Mesodermal cell (in vitro differentiated cells): ENCODE measurements at regions not wholly inside any gene's neighbourhood (a gene's known extent, or its start where the extent isn't known, plus 50 kb on each side); places are given as distances from the start of the nearest gene placed in this dataset.
"Not testable (repeated sequence)": the region's sequence is repeated elsewhere in the genome, so short reads cannot be mapped to it uniquely, and the experiment has no call there.

Experiments
- H3K27ac ChIP-seq: 2 replicates; pipeline ENCODE4 v1.7.0; 2013; ENCODE audit warnings: mild to moderate bottlenecking, low read depth, low read length, moderate library complexity; ENCODE audit not compliant: severe bottlenecking
- H3K36me3 ChIP-seq: 2 replicates; pipeline ENCODE4 v1.7.1; 2013; ENCODE audit warnings: mild to moderate bottlenecking, low read length, moderate library complexity; ENCODE audit not compliant: control insufficient read depth, insufficient read depth
- H3K4me1 ChIP-seq: one replicate; pipeline ENCODE4 v1.7.1; 2013; ENCODE audit warnings: mild to moderate bottlenecking, low read length; ENCODE audit not compliant: insufficient read depth, control insufficient read depth, poor library complexity, severe bottlenecking
- H3K4me3 ChIP-seq: 2 replicates; pipeline ENCODE4 v1.7.0; 2013; ENCODE audit warnings: low read length, control low read depth, mild to moderate bottlenecking; ENCODE audit not compliant: insufficient read depth, poor library complexity, severe bottlenecking; ENCODE audit errors: extremely low read depth
- H3K9me3 ChIP-seq: 2 replicates; pipeline ENCODE4 v1.7.1; 2013; ENCODE audit warnings: mild to moderate bottlenecking, low read length, moderate library complexity; ENCODE audit not compliant: control insufficient read depth
- WGBS, 2 experiments: methylation state at CpG; one replicate each; pipeline ENCODE4 v1.1.5; 2013; ENCODE audit warnings: missing lambda C conversion rate in 2 of 2; ENCODE audit not compliant: insufficient coverage in 2 of 2; 5-methylcytosine and 5-hydroxymethylcytosine counted together

- H3K4me1 ChIP-seq, result peaks cover 7% of the 10 kb centered on the region
- H3K4me3 ChIP-seq, result no peak overlapping the region
- WGBS, 2 experiments, result 71 to 100% methylated on average over 1 of the region's 1 CpG
Observed at GRCh38 chr6:137286916-137287315, 67.7 kb upstream of the IFNGR1 start.

GRCh38 chr6:137286368-137286767, 67.2 kb upstream of the IFNGR1 start:
- no peak overlapping the region for H3K27ac ChIP-seq
- WGBS, 2 experiments, result 100% methylated on average over 1 of the region's 1 CpG

More at GRCh38 chr6:137286916-137287315, 67.7 kb upstream of the IFNGR1 start:
- Histone ChIP-seq H3K9me3 (no peaks in the 10 kb centered on the region), H3K36me3 (no peaks in the 10 kb centered on the region), H3K27ac (no peak overlapping the region)

GRCh38 chr6:137284811-137285110, 65.6 kb upstream of the IFNGR1 start:
- no peaks in the 10 kb centered on the region for H3K36me3 ChIP-seq
- no peak overlapping the region for H3K27ac ChIP-seq
- H3K4me1 ChIP-seq, result peaks cover 7% of the 10 kb centered on the region
- no peak overlapping the region for H3K4me3 ChIP-seq
- H3K9me3 ChIP-seq, result no peaks in the 10 kb centered on the region

More at GRCh38 chr6:137286368-137286767, 67.2 kb upstream of the IFNGR1 start:
- H3K4me3 ChIP-seq, result no peak overlapping the region
- H3K9me3 ChIP-seq, result no peaks in the 10 kb centered on the region
- H3K36me3 ChIP-seq, result no peaks in the 10 kb centered on the region
- H3K4me1 ChIP-seq, result peaks cover 7% of the 10 kb centered on the region

- Histone ChIP-seq H3K9me3 (no peaks in the 10 kb centered on the region), H3K4me1 (peaks cover 7% of the 10 kb centered on the region), H3K27ac (no peak overlapping the region), H3K36me3 (no peaks in the 10 kb centered on the region), H3K4me3 (no peak overlapping the region)
- WGBS, 2 experiments, result 89 to 90% methylated on average over 7 to 8 of the region's 9 CpGs
Observed at GRCh38 chr6:137283940-137284810, 65.0 kb upstream of the IFNGR1 start.

- peaks cover 7% of the 10 kb centered on the region for H3K4me1 ChIP-seq
- H3K27ac ChIP-seq, result no peak overlapping the region
- no peaks in the 10 kb centered on the region for H3K9me3 ChIP-seq
- WGBS, 2 experiments, result 86% methylated on average over 1 of the region's 2 CpGs
- no peak overlapping the region for H3K4me3 ChIP-seq
- no peaks in the 10 kb centered on the region for H3K36me3 ChIP-seq
Observed at GRCh38 chr6:137283080-137283479, 63.9 kb upstream of the IFNGR1 start.

- H3K4me3 ChIP-seq, result no peak overlapping the region
- WGBS, 2 experiments, result 87 to 94% methylated on average over 8 of the region's 8 CpGs
- no peaks in the 10 kb centered on the region for H3K36me3 ChIP-seq
- H3K27ac ChIP-seq, result no peak overlapping the region
- peaks cover 12% of the 10 kb centered on the region for H3K4me1 ChIP-seq
- no peaks in the 10 kb centered on the region for H3K9me3 ChIP-seq
Observed at GRCh38 chr6:137282254-137282653, 63.1 kb upstream of the IFNGR1 start.

- H3K4me1 ChIP-seq, result peaks cover 14% of the 10 kb centered on the region
- not testable (repeated sequence) for H3K9me3 ChIP-seq, H3K36me3 ChIP-seq, H3K4me3 ChIP-seq, H3K27ac ChIP-seq
- WGBS, 2 experiments, result 100% methylated on average over 2 of the region's 4 CpGs; no CpG with 5 or more reads in 1 of the 2 experiments
Observed at GRCh38 chr6:137279279-137279678, 60.1 kb upstream of the IFNGR1 start.

GRCh38 chr6:137277971-137278637, 58.9 kb upstream of the IFNGR1 start:
- Histone ChIP-seq H3K27ac (peak overlapping the region; percentile 95), H3K4me3 (no peak overlapping the region), H3K4me1 (peaks cover 9% of the 10 kb centered on the region), H3K36me3 (no peaks in the 10 kb centered on the region), H3K9me3 (no peaks in the 10 kb centered on the region)
- 19 to 24% methylated on average over 8 to 9 of the region's 14 CpGs for WGBS, 2 experiments

- no CpG with 5 or more reads among the region's 1 CpG for WGBS, 2 experiments
- Histone ChIP-seq H3K36me3 (no peaks in the 10 kb centered on the region), H3K4me1 (peaks cover 5% of the 10 kb centered on the region), H3K9me3 (no peaks in the 10 kb centered on the region), H3K27ac (no peak overlapping the region), H3K4me3 (no peak overlapping the region)
Observed at GRCh38 chr6:137272403-137272802, 53.2 kb upstream of the IFNGR1 start.

- Histone ChIP-seq H3K4me1 (no peaks in the 10 kb centered on the region), H3K9me3 (no peaks in the 10 kb centered on the region), H3K36me3 (no peaks in the 10 kb centered on the region), H3K4me3 (no peak overlapping the region), H3K27ac (no peak overlapping the region)
- 0% methylated on average over 1 of the region's 5 CpGs; no CpG with 5 or more reads in 1 of the 2 experiments for WGBS, 2 experiments
Observed at GRCh38 chr6:137271245-137272183, 52.3 kb upstream of the IFNGR1 start.
